Right atrium auricular region (tissue), 2 donors: ENCODE measurements at regions not wholly inside any gene's neighbourhood (a gene's known extent, or its start where the extent isn't known, plus 50 kb on each side); places are given as distances from the start of the nearest gene placed in this dataset.

ENCODE experiments used
- DNase-seq: peaks from one replicate; pipeline ENCODE4 v3.0.0-alpha.2; 2019; ENCODE audit warnings: low spot score
- H3K27ac ChIP-seq, 2 donors: fragments of 200-600 bp; sonication (generic); 1 replicate in 1 of 2; 2 replicates in 1 of 2; pipeline ENCODE4 v1.5.1; 2016 to 2019
- H3K27me3 ChIP-seq, 2 donors: fragments of 200-600 bp; sonication (generic); one replicate each; pipeline versions ENCODE4 v1.5.1 to v1.6.0; 2017 to 2019
- H3K36me3 ChIP-seq: fragments of 200-600 bp; sonication (generic); one replicate; pipeline ENCODE4 v1.5.1; 2016
- H3K4me1 ChIP-seq, 2 donors: fragments of 200-600 bp; sonication (generic); one replicate each; pipeline versions ENCODE4 v1.5.1 to v1.6.0; 2017 to 2019
- H3K4me3 ChIP-seq, 2 donors: fragments of 200-600 bp; sonication (generic); 1 replicate in 1 of 2; 2 replicates in 1 of 2; pipeline ENCODE4 v1.5.1; 2017 to 2019; ENCODE audit warnings: mild to moderate bottlenecking in 1 of 2, moderate library complexity in 1 of 2
- H3K9me3 ChIP-seq, 2 donors: fragments of 200-600 bp; sonication (generic); one replicate each; pipeline ENCODE4 v1.5.1; 2019
- TF ChIP-seq, protein P1 (sequence below), 2 donors: fragments of 200-600 bp; sonication (generic); IDR thresholded peaks; one replicate each; pipeline ENCODE4 v1.5.1; 2019; ENCODE audit warnings: antibody characterized with exemption in 2 of 2

DNA sequence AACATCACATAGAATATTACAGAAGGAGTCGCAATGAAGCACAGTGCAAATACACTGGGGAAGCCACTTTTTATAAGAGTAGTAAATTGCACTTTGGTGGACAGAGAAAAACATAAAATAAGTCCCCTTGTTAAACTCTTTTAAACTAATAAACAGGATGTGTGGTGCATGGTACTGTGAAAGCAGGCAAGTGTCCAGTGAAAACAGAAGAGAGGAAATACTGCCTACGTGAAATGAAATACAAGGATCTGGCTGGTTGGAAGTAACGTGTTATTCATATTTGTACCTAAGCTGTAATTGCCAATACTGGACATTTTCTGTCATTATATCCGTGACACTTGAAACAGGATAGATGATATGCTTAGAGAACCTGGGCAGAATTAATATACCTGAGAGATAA lies 191.9 kb upstream of the SLC27A6 start:
- Histone ChIP-seq H3K9me3 (no peaks in the 10 kb centered on the region), H3K4me3 (no peak overlapping the region), H3K36me3 (no peaks in the 10 kb centered on the region), H3K27ac (no peak overlapping the region), H3K4me1 (no peaks in the 10 kb centered on the region), H3K27me3 (no peaks in the 10 kb centered on the region)
- DNase-seq: no peak
- TF ChIP-seq, protein P1, sequence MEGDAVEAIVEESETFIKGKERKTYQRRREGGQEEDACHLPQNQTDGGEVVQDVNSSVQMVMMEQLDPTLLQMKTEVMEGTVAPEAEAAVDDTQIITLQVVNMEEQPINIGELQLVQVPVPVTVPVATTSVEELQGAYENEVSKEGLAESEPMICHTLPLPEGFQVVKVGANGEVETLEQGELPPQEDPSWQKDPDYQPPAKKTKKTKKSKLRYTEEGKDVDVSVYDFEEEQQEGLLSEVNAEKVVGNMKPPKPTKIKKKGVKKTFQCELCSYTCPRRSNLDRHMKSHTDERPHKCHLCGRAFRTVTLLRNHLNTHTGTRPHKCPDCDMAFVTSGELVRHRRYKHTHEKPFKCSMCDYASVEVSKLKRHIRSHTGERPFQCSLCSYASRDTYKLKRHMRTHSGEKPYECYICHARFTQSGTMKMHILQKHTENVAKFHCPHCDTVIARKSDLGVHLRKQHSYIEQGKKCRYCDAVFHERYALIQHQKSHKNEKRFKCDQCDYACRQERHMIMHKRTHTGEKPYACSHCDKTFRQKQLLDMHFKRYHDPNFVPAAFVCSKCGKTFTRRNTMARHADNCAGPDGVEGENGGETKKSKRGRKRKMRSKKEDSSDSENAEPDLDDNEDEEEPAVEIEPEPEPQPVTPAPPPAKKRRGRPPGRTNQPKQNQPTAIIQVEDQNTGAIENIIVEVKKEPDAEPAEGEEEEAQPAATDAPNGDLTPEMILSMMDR (IDR thresholded peaks at IDR 0.05): no peak

DNA sequence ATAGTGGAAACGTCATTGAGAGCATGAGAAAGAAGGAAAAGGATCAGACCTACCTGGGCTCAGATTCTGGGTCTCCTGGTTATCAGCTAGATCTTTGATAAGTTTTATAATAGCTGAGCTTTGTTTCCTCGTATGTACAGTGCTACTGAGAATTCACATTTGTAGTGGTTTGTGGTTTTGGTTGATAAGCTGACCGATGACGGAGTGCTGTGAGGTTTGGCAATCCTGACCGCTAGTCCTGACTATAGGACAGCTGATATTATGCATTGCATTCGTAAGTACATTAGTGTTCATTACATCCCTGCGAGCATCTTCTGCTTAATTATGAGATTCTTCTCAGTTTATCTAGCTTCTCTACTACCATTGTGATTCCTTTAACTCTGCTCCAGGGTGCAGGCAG lies 190.7 kb upstream of the SLC27A6 start:
- Histone ChIP-seq H3K36me3 (no peaks in the 10 kb centered on the region), H3K27me3 (no peaks in the 10 kb centered on the region), H3K4me1 (no peaks in the 10 kb centered on the region), H3K4me3 (no peak overlapping the region), H3K27ac (no peak overlapping the region), H3K9me3 (no peaks in the 10 kb centered on the region)
- DNase-seq: no peak
- TF ChIP-seq, protein P1 (IDR thresholded peaks at IDR 0.05): no peak

DNA sequence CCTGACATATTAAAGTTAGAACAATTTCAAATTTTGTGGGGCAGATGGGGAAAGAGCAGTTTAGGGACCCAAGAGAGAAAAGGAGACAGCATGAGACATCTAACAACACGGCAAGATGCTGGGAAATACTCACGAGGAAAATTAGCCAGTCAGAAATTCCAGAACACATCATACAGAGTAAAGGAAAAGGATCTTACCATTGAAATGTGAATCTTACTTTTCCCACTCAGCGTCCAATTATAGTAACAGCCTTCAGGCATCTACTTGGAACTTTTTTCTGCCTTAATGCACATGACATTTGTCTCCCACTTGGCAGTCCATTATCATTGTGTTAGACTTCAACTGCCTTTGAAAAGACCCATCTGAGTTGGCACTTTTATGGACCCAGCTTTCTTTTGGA lies 189.7 kb upstream of the SLC27A6 start:
- H3K4me3 ChIP-seq: no peak overlapping the region
- TF ChIP-seq, protein P1 (IDR thresholded peaks at IDR 0.05): no peak

DNA sequence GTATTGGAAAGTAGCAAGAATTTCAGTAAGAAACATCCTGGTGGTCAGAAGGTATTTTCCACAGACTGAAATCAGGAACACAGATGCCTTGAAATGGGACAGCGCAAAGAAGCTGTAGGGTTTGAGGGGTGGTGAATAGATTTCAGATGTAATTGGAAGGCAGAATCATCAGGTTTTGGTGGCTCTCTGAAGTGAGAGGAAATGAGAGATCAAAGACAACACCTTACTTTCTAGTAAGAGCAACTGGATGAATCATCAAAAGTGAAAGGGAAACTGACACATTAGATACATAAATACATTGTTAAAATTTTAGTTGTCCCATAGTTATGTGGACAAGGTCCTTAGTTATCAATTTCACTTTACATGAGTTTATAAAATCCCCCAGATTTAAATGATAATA lies 188.2 kb upstream of the SLC27A6 start:
- H3K27me3 ChIP-seq: no peaks in the 10 kb centered on the region
- no peak for DNase-seq

More for the DNA sequence above, 189.7 kb upstream of the SLC27A6 start:
- no peak for DNase-seq
- no peaks in the 10 kb centered on the region for H3K9me3 ChIP-seq
- H3K4me1 ChIP-seq: no peaks in the 10 kb centered on the region
- H3K27ac ChIP-seq: no peak overlapping the region
- H3K36me3 ChIP-seq: no peaks in the 10 kb centered on the region
- H3K27me3 ChIP-seq: no peaks in the 10 kb centered on the region

DNA sequence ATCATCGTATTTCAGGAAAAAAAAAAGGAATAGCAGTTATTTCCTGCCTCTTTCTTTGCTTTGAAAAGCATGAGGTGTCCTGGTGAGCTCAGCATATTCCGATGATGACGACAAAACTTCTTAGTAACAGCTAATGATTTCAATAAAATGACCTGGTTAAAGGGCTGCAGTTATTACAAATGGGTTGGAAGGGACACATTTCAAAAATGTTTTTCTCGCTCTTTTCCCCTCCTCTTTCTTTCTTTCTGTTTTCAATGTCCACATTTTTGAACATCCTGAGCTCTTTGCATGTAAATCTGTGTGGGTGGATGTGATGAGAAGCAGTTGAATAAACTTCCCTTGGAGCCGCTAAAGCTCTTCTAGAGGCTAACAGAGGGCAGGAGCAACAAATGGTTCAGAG lies 186.8 kb upstream of the SLC27A6 start:
- Histone ChIP-seq H3K4me1 (peaks cover 0 to 6% of the 10 kb centered on the region in 2 donors), H3K27me3 (no peaks in the 10 kb centered on the region), H3K36me3 (no peaks in the 10 kb centered on the region), H3K27ac (no peak overlapping the region), H3K9me3 (no peaks in the 10 kb centered on the region), H3K4me3 (no peak overlapping the region)
- TF ChIP-seq, protein P1 (IDR thresholded peaks at IDR 0.05): no peak
- no peak for DNase-seq

More for the DNA sequence above, 188.2 kb upstream of the SLC27A6 start:
- Histone ChIP-seq H3K36me3 (no peaks in the 10 kb centered on the region), H3K4me3 (no peak overlapping the region), H3K9me3 (no peaks in the 10 kb centered on the region), H3K27ac (no peak overlapping the region), H3K4me1 (no peaks in the 10 kb centered on the region)
- TF ChIP-seq, protein P1 (IDR thresholded peaks at IDR 0.05): no peak

DNA sequence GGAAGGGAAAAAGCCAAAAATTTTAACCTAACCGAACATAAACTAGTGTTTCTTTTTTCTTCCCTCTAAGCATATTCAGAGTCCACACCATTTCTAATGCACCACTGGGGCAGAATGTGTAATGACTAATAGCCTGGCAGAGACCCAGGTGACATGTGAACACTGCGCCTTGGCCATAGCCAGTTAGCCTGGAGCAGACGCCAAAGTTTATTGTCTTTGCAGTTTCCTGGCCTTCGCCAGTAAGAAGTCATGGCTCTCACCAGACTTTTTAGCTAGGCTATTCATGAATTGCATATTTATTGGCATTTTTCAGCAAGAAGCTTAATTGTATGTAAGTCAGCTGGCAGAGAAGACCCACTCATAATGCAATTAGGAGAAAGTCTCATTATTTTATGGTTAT lies 182.8 kb upstream of the SLC27A6 start:
- no peaks in the 10 kb centered on the region for H3K9me3 ChIP-seq
- TF ChIP-seq, protein P1 (IDR thresholded peaks at IDR 0.05): no peak
- H3K36me3 ChIP-seq: no peaks in the 10 kb centered on the region
- peak; percentile 77 for DNase-seq
- H3K4me1 ChIP-seq: peaks cover 0 to 6% of the 10 kb centered on the region in 2 donors
- no peaks in the 10 kb centered on the region for H3K27me3 ChIP-seq
- no peak overlapping the region for H3K27ac ChIP-seq
- H3K4me3 ChIP-seq: no peak overlapping the region
